ENCODE measurements at regions not wholly inside any gene's neighbourhood (a gene's known extent, or its start where the extent isn't known, plus 50 kb on each side); places are given as distances from the start of the nearest gene placed in this dataset.

GRCh38 chr14:56918849-56919574 lies 108.7 kb upstream of the OTX2 start:
- no peak for DNase-seq (ENCODE audit: low spot score)

- no peak for DNase-seq (ENCODE audit: low spot score)
Measured at GRCh38 chr14:56905282-56905681, 95.0 kb upstream of the OTX2 start.

DNA sequence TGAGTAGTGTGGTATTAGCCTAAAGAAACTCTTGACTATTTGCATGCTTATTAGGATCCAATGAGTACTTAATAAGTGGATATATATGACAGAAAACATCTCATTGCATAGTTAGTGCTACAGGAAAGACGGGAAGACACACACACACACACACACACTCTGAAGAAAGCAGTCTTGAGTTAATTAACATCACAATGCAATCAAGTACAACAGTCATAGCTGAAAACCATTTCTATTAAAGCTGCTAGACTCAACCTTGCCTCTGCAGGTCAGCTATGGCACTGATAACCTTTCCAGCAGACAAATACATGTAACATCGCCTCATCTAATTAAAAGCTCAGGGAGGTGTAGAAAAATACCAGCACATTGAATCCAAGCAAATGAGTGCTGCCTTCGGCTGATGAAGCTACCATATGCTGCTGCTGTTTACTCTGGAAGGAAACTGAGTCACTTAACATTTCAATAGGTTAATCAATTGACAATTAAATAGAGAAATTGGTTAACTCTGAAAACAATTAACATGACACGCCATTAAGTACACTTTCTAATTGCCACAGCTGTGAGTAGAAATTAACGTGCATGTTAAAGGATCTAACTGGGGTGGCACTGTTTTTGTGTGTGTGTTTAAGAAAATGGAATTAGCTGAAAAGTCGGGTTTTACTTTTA lies 93.2 kb upstream of the OTX2 start:
- DNase-seq (ENCODE audit: low spot score) = no peak

- no peak for DNase-seq (ENCODE audit: low spot score)
Measured at GRCh38 chr14:56902385-56902784, 92.1 kb upstream of the OTX2 start.

GRCh38 chr14:56900726-56901125 lies 90.4 kb upstream of the OTX2 start:
- no peak for DNase-seq (ENCODE audit: low spot score)

- DNase-seq (ENCODE audit: low spot score) = no peak
Measured at GRCh38 chr14:56899829-56900228, 89.5 kb upstream of the OTX2 start.

DNA sequence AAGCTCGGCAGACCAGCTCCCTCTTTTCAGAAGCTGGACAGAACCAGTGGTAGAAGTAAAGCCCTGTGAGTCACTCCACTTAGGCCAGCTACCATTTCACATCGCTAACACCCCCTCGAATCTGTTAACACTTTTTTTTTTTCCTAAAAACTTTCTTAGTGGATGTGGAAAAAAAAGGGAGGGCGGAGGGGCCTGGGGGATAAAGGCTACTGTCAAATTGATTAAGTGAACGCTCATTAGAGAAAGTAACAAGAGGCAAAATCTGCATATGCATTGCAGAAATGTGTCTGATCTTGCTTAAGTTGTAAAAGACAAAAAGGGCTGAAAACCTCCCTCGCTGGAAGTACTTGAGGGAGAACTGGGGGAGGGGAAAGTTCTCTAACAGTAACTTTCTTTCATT lies 86.6 kb upstream of the OTX2 start:
- DNase-seq (ENCODE audit: low spot score) = no peak

DNA sequence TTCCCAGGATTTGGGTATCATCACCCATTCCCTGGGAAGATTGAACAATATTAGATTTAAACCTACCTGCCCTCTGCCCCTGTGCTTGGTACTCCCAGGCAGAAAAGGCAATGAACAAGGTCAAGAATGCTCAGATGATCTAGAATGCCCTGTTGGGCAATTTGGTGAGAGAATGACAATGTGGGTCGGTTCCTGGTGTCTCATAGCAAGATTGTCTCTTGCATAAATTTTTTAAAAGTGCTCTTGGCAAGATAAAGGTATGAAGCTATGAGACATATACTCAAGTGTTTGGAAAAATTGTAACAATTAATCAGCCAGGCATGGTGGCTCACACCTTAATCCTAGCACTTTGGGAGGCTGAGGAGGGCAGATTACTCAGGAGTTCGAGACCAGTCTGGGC lies 86.0 kb upstream of the OTX2 start:
- no peak for DNase-seq (ENCODE audit: low spot score)

- no peak for DNase-seq (ENCODE audit: low spot score)
Measured at GRCh38 chr14:56895154-56895553, 84.9 kb upstream of the OTX2 start.

DNA sequence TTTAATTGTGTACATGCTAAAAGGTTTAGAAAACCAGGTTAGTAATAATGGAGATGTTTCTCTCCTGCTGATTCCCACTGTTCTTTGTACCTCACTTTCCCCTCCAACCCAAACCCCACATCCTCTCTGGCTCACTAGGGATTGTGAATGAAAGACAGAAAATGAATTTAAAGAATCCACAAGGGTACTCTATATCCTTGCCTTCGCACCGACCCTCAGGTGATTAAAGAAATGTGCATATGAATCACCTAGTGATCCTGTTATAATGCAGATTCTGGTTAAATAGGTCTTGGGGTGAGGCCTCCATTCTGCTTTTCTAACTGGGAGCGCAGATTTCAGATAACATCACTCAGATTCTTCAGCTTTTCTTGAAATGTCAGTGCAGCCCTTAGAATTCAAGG lies 84.3 kb upstream of the OTX2 start:
- no peak for DNase-seq (ENCODE audit: low spot score)

- DNase-seq (ENCODE audit: low spot score) = no peak
Measured at GRCh38 chr14:56892959-56893358, 82.7 kb upstream of the OTX2 start.

DNA sequence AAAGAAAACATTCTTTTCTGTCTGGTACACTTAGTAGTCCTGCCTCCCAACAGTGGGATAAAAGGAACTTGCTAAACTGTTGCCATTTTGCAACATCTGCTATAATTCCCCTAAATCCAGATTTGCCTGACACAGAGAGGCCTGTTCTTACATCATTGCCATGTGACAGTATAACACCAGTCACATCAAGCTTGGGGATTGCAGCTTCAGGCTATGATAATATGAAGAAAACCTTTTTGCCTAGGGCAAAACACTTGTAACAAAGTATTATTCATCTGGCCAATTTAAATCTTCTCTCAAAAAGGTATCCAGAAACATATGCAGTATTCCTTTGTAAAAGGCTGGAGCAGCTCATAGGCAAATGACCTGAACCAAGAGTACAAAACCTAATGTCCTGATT lies 80.9 kb upstream of the OTX2 start:
- DNase-seq (ENCODE audit: low spot score) = no peak

GRCh38 chr14:56889705-56890104 lies 79.4 kb upstream of the OTX2 start:
- DNase-seq (ENCODE audit: low spot score) = no peak

- DNase-seq (ENCODE audit: low spot score) = no peak
Measured at GRCh38 chr14:56888274-56888673, 78.0 kb upstream of the OTX2 start.

GRCh38 chr14:56887216-56887615 lies 76.9 kb upstream of the OTX2 start:
- DNase-seq (ENCODE audit: low spot score) = no peak

DNA sequence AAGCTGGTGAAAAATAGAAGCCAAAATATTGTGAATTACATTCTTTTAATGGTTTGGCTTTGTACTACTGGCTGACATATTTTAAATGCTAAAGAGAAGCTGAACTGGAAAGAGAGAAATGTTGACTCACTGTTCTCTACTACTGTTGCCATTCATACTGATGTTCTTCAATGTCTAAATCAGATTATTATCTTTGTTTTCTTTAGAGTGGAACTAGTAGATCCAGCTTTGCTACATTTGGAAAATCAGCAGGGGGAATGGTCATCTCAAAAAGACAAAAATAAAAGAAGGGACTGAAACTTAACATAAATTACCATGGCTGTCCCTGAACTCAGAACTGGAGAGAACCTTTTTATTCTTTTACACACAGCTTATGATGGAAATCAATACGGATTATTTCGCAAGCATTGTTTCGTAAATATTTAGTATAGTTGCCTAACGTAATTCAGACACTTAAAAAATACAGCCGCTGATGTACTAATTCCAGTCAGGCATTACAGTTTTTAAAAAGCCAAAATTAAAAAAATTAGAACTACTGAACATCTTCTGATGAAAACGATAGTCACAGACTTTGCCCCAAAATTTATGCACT lies 76.3 kb upstream of the OTX2 start:
- DNase-seq (ENCODE audit: low spot score) = no peak

- DNase-seq (ENCODE audit: low spot score) = no peak
Measured at GRCh38 chr14:56885825-56886224, 75.5 kb upstream of the OTX2 start.

DNA sequence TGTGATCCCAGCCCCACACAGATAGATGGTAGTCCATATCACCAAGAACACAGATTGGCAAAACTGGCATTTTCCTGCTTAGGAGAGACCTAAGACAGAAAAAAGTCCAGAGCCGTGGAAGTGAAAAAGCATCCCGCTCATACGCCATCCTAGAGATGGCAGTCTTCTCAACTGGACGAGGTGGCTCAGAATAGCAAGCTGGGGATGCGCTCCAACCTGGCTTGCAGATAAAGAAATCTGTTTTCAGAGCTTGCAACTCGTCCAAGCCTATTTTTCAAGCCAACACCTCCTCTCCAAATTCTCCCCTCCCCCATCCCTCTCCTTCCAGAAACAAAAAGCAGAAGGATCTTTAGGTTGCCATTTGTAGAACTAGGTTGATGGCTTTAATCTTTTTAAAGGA lies 74.3 kb upstream of the OTX2 start:
- no peak for DNase-seq (ENCODE audit: low spot score)

DNA sequence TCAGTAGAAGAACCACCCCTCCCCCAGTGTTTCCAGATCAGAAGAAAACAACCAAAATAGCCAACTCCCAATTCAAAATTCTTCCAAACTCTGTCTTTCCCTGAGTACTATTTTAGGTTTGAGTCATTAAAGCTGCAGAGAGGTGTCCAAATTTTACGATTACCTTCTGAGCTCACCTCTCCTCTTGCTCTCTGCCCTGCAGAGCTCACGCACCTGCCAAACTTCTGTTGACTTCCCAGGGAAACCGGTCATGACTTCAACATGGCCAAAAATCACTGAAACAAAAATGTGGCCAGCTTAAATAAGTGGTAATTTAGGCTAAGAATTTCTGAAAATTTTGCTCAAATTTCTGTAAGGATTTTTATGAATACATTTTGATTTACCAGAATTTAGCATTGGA lies 70.9 kb upstream of the OTX2 start:
- DNase-seq (ENCODE audit: low spot score) = no peak

GRCh38 chr14:56878766-56879165 lies 68.5 kb upstream of the OTX2 start:
- DNase-seq (ENCODE audit: low spot score) = no peak

- DNase-seq (ENCODE audit: low spot score) = no peak
Measured at GRCh38 chr14:56875104-56875675, 64.9 kb upstream of the OTX2 start.

DNA sequence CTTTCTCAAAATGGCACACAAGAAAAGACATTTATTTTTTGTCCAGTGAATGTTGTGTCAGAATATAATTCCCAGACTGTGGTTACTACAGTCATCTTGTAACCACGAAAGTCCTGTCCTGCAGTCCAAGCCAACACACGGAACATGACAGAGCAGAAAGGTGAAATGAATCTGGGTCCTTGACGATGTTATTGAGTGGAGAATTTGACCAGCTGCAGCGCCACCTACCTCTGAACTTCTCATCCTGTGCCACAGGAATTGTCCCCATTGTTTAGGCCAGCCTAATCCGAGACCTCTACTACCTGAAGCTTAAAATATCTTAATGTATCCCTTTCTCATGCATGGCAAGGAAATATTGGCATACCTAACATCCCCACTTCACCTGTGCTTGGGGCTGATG lies 64.1 kb upstream of the OTX2 start:
- DNase-seq (ENCODE audit: low spot score) = peak; percentile 35

DNA sequence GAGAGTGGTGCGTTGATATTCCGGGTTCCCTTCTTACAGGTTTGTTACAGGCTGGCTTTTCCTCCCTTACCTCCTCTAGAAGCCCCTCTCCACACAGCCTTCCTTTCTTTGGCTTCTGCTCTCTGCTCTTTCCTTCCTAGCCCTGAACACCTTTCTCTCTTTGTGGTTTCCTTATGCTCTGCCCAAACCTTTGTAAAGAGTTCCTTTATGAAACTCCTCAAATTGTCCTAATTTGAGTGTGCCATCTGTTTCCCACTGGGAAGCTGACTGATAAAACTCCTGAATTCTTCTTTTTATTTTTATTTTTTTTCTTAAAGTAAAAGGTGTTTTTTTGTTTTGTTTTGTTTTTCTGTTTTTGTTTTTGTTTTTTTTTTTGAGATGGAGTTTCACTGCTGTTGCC lies 60.1 kb upstream of the OTX2 start:
- DNase-seq (ENCODE audit: low spot score) = no peak
